GM08714 (cell line): ENCODE measurements at regions not wholly inside any gene's neighbourhood (a gene's known extent, or its start where the extent isn't known, plus 50 kb on each side); places are given as distances from the start of the nearest gene placed in this dataset.

ENCODE experiments used
- H3K4me3 ChIP-seq: fragments of 200-500 bp; sonication (Bioruptor generic); 2 replicates; pipeline ENCODE4 v1.5.1; 2014; ENCODE audit warnings: mild to moderate bottlenecking, low read length, inconsistent platforms
- ZNF274 ChIP-seq: IDR thresholded peaks from 2 replicates; pipeline ENCODE4 v1.6.1; 2012; ENCODE audit warnings: mild to moderate bottlenecking, low read depth, low read length

DNA sequence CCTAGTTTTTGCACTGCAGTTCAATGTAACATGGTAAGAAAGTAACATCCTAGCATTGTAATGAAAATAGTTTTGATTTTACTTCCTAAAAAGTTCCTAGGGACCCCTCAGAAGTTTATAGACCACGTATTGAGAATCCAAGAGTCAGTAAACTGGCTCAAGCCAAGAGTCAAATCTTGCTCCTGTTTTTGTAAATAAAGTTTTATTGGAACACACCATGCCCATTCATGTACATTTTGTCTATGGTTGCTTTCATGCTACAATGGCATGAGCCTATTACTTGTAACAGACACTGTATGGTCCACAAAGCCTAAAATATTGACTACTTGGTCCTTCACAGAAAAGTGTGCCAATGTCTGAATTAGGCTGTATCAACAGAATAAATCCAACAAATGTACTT, 301.0 kb downstream of the LMO4 start:
- TF ChIP-seq ZNF274, result no peak

DNA sequence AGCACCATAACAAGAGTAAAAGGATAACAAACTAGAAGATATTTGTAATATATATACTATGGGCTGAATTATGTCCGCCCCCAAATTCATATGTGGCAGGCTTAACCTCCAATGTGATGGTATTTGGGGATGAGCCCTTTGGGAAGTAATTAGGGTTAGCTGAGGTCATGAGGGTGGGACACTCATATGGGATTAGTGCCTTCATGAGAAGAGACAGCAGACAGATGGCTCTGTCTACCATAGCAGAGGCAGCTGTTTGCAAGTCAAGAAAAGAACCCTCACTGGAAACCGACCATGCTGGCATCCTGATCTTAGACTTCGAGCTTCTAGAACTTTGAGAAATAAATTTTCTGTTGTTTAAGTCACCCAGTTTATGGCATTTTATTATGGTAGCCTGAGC, 303.6 kb downstream of the LMO4 start:
- TF ChIP-seq ZNF274, result no peak
- H3K4me3 ChIP-seq, result no peak overlapping the region

More for the DNA sequence above, 301.0 kb downstream of the LMO4 start:
- H3K4me3 ChIP-seq, result no peak overlapping the region

DNA sequence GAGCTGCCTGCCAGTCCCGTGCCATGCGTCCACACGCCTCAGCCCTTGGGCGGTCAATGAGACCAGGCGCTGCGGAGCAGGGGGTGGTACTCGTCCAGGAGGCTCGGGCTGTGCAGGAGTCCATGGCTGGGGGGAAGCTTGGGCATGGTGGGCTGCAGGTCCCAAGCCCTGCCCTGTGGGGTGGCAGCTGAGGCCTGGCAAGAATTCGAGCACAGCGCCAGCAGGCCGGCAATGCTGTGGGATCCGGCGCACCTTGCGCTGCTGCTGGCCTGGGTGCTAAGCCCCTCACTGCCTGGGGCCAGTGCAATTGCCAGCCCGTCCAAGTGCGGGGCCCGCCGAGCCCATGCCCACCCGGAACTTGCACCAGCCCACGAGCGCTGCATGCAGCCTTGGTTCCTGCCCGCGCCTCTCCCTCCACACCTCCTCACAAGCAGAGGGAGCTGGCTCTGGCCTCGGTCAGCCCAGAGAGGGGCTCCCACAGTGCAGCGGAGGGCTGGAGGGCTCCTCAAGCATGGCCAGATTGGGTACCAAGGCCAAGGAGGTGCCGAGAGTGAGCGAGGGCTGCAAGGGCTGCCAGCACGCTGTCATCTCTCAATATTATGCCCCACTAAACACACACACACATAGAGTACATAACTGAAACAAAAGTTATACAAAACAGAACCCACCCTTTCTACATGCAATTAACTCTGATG, 307.7 kb downstream of the LMO4 start:
- no peak overlapping the region for H3K4me3 ChIP-seq
- TF ChIP-seq ZNF274, result no peak

DNA sequence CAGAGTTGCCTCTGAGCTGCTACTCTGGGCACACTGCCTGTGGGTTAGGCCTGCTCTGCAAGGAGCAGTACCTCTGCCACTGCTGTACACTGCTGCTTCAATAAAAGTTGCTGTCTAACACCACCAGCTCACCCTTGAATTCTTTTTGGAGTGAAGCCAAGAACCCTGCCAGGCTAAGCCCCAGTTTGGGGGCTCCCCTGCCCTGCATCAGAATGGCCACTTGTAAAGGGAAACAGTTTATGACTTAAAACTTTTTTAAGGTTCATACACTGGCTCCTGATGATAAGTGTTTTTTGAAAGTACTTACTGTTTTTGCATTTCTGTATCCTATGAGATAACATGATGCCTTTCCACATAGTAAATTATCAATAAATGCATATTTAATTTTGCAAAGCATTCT, 310.0 kb downstream of the LMO4 start:
- no peak overlapping the region for H3K4me3 ChIP-seq
- no peak for TF ChIP-seq ZNF274

DNA sequence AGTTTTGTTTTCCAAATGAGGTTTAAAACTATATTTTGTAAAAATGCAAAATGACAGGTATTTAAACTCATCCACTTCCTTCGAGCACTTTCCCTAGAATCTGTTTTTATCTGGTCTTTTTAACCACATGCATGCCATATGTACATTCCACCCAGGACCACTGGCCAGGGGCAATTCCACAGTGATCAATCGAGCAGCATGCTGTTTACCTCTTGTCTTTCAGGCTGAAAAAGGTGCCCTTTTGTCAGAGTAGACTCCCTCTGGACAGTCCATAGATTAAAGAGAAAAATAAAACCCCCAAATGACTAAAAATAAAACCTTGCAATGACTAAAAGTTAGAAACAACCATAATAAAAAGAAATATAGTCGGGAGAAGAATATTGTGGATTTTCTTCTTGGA, 313.3 kb downstream of the LMO4 start:
- TF ChIP-seq ZNF274, result no peak
- no peak overlapping the region for H3K4me3 ChIP-seq

DNA sequence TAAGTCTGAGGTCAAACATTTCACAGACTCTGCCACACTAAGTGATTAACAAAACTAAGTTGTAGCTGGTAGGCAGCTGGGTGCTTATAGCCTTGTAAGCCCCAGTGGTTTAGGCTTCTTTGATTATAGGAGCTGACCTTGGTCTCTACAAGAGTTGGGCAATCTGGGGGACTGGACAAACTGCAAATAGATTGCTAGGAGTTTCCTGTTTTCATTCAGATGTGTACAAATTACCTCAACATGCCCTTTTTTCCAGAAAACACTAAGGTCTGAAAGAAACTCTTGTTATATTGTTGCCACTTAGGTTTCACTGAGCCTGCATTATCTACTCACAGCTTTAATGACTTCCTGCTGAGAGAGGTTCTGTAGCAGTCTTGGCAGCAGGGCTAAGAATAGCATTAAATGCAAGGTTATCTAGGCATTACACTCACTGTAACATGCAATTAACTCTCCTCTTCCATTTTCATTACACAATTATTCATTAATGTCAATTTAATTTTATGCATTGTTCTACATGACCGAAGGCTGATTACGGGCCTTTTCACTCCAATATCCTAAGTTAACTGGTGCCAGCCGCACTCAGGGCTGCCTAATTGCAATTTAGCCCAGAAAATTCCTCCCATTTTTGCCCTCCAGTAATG, 314.0 kb downstream of the LMO4 start:
- H3K4me3 ChIP-seq, result no peak overlapping the region
- no peak for TF ChIP-seq ZNF274

DNA sequence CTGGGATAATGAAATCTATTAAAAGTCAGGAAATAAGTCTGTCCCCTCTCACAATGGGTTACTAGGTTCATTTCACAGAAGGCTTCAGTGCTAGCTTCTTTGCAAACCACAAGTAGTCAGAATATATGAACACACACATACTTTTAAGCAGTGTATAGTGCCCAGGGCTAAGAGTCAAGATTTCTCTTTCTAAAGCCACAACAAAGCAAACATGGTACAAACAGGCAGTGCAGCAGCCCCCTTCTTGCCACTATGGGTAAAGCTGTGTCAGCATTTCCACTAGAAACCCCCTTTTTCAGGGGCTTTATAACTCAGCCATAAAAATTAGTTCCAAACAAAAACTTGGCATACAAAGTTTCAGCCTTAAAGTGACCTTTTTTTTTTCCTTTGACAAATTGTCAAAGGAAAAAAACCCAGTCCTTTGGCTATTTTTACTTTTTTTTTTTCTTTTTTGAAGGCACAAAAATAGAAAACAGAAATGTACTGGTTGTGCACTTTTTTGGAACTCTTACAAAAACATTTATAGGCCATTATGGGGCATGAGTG, 315.4 kb downstream of the LMO4 start:
- TF ChIP-seq ZNF274, result no peak
- H3K4me3 ChIP-seq, result no peak overlapping the region

DNA sequence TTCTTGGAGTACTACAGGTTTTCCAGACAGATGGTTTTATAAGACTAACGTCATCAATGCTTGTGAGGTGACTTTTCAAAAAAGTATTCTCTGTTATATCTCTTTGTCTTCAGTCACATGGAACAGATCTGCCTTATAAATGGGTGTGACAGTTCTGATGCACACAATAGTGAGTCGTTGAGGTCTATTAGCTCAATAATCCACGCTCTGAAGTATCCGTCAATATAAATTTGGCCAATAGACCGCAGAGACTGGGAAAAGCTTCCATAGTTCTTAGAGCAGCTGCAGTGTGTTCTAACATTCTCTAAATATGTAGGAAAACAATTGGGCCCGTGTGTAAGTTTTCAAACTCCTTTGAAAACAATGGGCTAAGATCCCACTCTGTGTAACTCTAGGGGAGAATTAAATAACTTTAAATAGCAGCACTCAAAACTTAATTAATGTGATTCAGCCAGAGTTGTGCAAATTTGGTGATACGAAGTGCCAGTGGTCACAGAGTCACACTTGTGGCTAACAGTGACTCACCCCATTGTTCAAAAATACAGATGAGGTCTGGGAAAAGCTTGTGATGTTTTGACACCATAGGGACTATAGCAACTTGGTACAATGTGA, 316.0 kb downstream of the LMO4 start:
- TF ChIP-seq ZNF274, result no peak
- H3K4me3 ChIP-seq, result no peak overlapping the region

DNA sequence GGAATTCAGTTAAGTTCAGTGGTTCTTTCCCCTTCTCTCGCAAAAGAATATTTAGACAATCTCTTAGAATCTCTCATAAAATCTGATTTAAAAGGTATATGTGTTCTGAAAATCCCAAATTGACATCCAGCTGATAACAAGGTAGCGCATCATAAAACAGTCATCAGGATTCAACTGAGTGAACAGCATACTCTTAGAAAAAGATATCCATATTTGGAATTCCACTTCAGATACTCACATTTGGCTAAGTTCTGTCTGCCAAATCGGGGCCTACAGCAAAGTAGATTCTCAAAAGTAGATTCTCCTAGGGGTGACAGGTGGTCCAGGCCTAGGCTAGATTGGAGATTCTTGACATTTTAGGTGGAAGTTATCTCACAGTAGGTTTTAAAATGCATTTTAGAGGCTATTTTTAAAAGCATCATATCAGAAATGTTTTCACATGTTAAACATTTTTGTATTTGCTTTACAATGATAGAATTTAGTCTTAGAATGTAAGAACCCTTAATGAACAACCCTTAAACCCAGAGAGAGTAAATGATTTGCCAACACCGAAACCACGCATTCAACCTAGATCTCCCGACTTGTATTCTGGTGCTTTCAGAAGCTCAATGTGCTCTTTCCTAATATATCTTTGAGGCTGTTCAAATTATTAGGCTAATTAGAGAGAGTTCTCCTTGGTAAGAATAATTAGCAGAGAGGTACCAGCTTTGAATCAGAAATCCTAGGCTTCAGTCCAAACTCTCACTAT, 318.9 kb downstream of the LMO4 start:
- no peak for TF ChIP-seq ZNF274
- H3K4me3 ChIP-seq, result no peak overlapping the region

DNA sequence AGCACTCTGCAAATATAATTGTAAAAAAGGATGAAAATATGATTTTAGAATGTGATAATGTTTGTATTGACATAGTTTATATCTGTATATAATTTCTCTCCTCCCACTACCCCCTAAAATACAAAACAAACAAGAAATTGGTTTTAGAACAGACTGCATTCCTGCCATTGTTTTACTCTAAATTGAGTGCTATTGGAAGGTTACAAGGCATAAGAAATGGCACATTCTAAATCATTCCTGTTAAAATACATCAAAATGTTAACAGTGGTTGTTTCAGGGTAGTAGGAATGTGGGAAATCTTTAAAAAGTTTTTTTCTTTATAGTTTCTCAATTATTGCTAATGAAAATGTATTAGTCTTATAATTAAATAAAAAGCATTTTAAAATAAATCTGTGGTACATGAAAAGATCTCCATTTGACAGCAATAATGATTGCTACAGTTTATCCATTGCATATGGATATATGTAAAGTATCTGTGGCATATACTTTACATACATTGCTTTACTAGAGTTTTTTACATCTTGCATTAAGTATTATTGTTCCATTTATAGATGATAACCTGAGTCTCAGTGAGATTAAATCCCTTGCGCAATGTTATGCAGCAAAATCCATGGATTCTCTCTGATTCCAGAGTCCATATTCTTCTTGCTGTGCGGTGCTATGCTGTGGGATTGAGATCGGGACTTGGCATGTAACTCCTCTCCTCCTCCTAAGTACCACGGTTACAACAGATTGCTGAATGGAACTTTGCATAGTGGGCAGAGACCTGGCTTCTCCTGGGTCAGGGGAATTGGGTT, 319.8 kb downstream of the LMO4 start:
- TF ChIP-seq ZNF274, result no peak

DNA sequence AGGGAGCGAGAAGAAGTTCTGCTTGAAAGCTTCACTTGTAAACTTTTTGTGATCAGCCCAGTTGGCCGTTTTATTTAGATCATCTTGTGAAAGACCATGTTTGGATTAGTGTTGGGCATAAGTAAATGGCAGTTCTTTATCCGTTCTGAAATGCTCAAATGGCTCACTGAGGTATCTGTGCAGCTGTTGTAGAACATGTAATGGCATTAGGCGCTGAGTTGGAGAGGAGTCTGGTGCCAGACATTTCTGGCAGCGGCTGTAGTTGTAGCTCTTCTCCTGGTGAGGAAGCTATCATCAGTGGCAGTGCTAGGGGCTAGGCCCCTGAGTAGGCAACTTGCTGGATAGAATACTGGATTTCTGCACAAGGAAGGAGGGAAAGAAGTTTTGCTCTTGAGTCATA, 321.6 kb downstream of the LMO4 start:
- no peak for TF ChIP-seq ZNF274

More for the DNA sequence above, 319.8 kb downstream of the LMO4 start:
- H3K4me3 ChIP-seq, result no peak overlapping the region

DNA sequence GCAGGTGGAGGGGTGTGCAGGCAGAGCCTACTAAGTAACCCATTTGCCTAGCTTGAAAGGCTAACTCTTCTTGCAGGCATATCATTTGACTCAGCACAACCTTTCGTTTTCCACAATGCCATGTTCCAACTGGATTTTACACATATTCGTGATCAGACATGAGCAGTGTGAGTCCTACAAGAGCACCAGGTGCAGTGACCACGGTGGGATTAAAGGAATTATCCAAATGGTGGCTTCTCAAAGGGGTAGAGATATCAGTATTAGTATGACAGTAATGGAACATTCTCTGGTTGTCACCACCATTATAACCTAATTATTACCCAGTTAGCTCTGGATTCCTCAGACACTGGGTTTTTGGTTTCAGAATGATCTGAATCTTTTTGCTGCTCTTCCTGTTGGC, 323.5 kb downstream of the LMO4 start:
- no peak for TF ChIP-seq ZNF274
- no peak overlapping the region for H3K4me3 ChIP-seq

More for the DNA sequence above, 321.6 kb downstream of the LMO4 start:
- H3K4me3 ChIP-seq, result no peak overlapping the region

DNA sequence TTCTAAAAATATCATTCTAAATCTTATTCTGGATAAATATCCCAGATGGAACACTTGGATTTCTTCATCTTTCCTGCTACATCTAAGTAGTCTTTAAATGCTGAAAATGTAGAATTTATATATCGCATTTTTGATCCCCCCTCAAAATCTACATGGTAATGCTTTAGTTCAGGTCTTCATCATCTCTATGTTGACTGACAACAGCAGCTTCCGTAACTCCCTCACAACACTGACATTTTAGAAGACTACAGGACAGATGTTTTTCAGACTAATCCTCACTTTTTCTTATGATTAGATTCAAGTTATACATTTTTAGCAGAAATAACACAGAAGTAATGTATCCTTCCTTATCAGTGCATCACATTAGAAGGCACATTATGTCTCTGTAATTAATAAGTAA, 336.5 kb downstream of the LMO4 start:
- TF ChIP-seq ZNF274, result no peak
- no peak overlapping the region for H3K4me3 ChIP-seq
